ENCODE measurements at regions not wholly inside any gene's neighbourhood (a gene's known extent, or its start where the extent isn't known, plus 50 kb on each side); places are given as distances from the start of the nearest gene placed in this dataset.

DNA sequence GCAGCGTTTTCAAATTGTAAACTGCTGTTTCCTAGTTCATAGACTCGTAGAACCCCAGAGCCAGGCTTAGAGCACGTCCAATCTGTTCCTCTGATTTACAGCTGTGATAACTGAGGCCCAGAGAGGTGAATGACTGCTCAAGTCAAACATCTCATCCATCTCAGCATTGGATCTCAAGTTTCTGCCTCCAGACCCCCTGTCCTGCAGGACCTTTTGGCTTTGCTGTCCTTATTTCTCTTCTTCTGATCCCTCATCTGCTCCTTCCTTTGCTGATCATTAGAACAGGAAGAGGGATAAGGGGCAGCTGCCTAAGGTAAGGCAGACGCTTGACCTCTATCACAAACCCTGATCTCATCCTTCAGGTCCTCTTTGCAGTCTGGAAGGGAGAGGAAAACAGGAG, 58.5 kb upstream of the CREB1 start:
- no peak overlapping the region for H3K4me3 Mint-ChIP-seq
- H3K36me3 Mint-ChIP-seq (ENCODE audit: low read depth) = no peaks in the 10 kb centered on the region
- no peaks in the 10 kb centered on the region for H3K9me3 Mint-ChIP-seq
- ATAC-seq (replicated peaks) = no peak
- peaks cover 6% of the 10 kb centered on the region for H3K4me1 Mint-ChIP-seq
- H3K27ac Mint-ChIP-seq = no peak overlapping the region
- H3K27me3 Mint-ChIP-seq = peaks cover 3% of the 10 kb centered on the region

- H3K36me3 Mint-ChIP-seq (ENCODE audit: low read depth) = no peaks in the 10 kb centered on the region
- ATAC-seq (replicated peaks) = no peak
- H3K27me3 Mint-ChIP-seq = peaks cover 3% of the 10 kb centered on the region
- H3K4me1 Mint-ChIP-seq = peaks cover 6% of the 10 kb centered on the region
- H3K9me3 Mint-ChIP-seq = no peaks in the 10 kb centered on the region
- H3K27ac Mint-ChIP-seq = no peak overlapping the region
- H3K4me3 Mint-ChIP-seq = peak overlapping the region; percentile 30
These were observed 57.3 kb upstream of the CREB1 start for GRCh38 chr2:207472343-207473048.

- ATAC-seq (replicated peaks) = peak; percentile 87
- H3K27ac Mint-ChIP-seq = no peak overlapping the region
- peaks cover 7% of the 10 kb centered on the region for H3K4me1 Mint-ChIP-seq
- H3K36me3 Mint-ChIP-seq (ENCODE audit: low read depth) = no peaks in the 10 kb centered on the region
- H3K9me3 Mint-ChIP-seq = no peaks in the 10 kb centered on the region
- H3K27me3 Mint-ChIP-seq = peaks cover 3% of the 10 kb centered on the region
- peak overlapping the region; percentile 30 for H3K4me3 Mint-ChIP-seq
These were observed 56.5 kb upstream of the CREB1 start for GRCh38 chr2:207473049-207473930.

DNA sequence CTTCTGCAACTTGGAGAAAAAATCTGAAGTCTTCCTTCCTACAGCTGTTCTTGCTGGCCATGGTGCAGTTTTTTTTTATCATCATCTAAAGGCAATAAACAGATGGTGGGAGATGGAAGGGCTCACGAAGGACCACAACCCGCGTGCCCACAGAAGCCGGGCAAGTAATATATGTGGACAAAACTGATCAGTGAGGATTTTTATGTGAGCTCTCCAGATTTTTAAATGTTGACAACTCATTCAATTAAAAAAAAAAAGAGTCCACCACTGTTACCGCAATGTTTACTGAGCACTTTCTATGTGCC, 55.9 kb upstream of the CREB1 start:
- ATAC-seq (replicated peaks) = no peak
- Mint-ChIP-seq H3K9me3 (no peaks in the 10 kb centered on the region), H3K36me3 (ENCODE audit: low read depth) (no peaks in the 10 kb centered on the region), H3K27me3 (peaks cover 3% of the 10 kb centered on the region), H3K4me1 (peaks cover 13% of the 10 kb centered on the region), H3K4me3 (no peak overlapping the region), H3K27ac (no peak overlapping the region)

- Mint-ChIP-seq H3K27ac (peak overlapping the region; percentile 83), H3K9me3 (no peaks in the 10 kb centered on the region), H3K4me3 (peak overlapping the region; percentile 55)
These were observed 54.8 kb upstream of the CREB1 start for GRCh38 chr2:207474863-207475485.

GRCh38 chr2:207475546-207475945, 54.2 kb upstream of the CREB1 start:
- Mint-ChIP-seq H3K27ac (peak overlapping the region; percentile 83), H3K36me3 (ENCODE audit: low read depth) (no peaks in the 10 kb centered on the region), H3K9me3 (no peaks in the 10 kb centered on the region), H3K4me3 (no peak overlapping the region), H3K4me1 (peaks cover 13% of the 10 kb centered on the region), H3K27me3 (peaks cover 3% of the 10 kb centered on the region)
- ATAC-seq (replicated peaks) = no peak

More at GRCh38 chr2:207474863-207475485, 54.8 kb upstream of the CREB1 start:
- no peaks in the 10 kb centered on the region for H3K36me3 Mint-ChIP-seq (ENCODE audit: low read depth)
- H3K4me1 Mint-ChIP-seq = peaks cover 13% of the 10 kb centered on the region
- peaks cover 3% of the 10 kb centered on the region for H3K27me3 Mint-ChIP-seq
- no peak for ATAC-seq (replicated peaks)

DNA sequence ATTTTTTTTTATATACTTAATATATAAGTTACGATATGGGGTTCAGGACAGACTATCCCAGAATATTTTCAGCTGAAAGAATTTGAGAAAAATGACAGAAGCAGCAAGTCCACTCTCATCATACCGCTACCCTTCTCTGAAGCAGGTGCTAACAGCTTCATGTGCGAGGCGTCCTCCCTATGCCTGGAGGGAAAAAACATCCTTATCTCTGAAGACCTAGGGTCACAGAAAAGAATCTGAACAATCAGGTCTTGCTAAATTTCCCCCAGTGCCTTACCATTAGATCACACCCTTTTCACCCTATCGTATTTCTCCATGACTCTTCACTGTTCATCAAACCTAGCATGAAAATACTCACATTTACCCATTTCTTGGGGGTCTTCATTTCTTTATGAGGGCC, 51.9 kb upstream of the CREB1 start:
- no peaks in the 10 kb centered on the region for H3K9me3 Mint-ChIP-seq
- H3K27me3 Mint-ChIP-seq = peaks cover 3% of the 10 kb centered on the region
- ATAC-seq (replicated peaks) = no peak
- H3K36me3 Mint-ChIP-seq (ENCODE audit: low read depth) = no peaks in the 10 kb centered on the region
- no peak overlapping the region for H3K4me3 Mint-ChIP-seq
- H3K4me1 Mint-ChIP-seq = peaks cover 19% of the 10 kb centered on the region
- H3K27ac Mint-ChIP-seq = peak overlapping the region; percentile 22

GRCh38 chr2:207478572-207478971, 51.2 kb upstream of the CREB1 start:
- peaks cover 19% of the 10 kb centered on the region for H3K4me1 Mint-ChIP-seq
- peak overlapping the region; percentile 22 for H3K27ac Mint-ChIP-seq
- H3K9me3 Mint-ChIP-seq = no peaks in the 10 kb centered on the region
- peaks cover 3% of the 10 kb centered on the region for H3K27me3 Mint-ChIP-seq
- H3K4me3 Mint-ChIP-seq = no peak overlapping the region
- ATAC-seq (replicated peaks) = no peak
- no peaks in the 10 kb centered on the region for H3K36me3 Mint-ChIP-seq (ENCODE audit: low read depth)

DNA sequence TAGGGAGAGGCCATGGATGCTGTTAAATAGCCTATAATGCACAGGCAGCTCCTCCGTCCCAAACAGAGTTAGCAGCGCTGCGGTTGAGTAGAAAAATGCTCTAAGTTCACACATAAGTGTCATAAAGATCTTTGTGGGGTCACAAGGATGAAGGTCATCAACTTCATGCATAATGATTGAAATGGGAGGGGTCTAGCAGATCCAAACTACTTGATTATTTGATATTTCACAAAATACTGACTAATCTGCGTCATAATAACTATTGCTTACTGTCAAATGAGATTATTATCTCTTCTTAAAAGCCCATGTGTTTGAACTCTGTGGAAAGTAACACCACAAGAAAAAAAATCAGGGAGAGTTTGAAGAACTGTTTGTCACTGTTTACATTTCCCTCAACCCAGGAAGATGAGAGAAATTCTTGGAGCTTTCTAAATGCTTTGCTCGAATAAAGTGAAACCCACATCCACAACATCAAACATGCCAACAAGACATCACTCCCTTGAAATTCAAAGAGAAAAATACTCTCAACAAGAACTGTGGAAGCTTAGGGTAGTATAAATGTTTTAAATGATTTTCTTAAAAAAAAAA, 50.5 kb upstream of the CREB1 start:
- Mint-ChIP-seq H3K9me3 (no peaks in the 10 kb centered on the region), H3K4me3 (no peak overlapping the region), H3K4me1 (peaks cover 19% of the 10 kb centered on the region), H3K36me3 (ENCODE audit: low read depth) (no peaks in the 10 kb centered on the region), H3K27me3 (peaks cover 3% of the 10 kb centered on the region), H3K27ac (no peak overlapping the region)
- no peak for ATAC-seq (replicated peaks)

Measured in activated T-helper 17 cell treated with anti-CD3 and anti-CD28 coated beads, Interleukin-2, amount 50 U/mL, for 72 hours (primary cell).